Activated T-cell treated with anti-CD3 and anti-CD28 coated beads, Interleukin-2, amount 50 U/mL, for 72 hours (primary cell): ENCODE measurements at regions not wholly inside any gene's neighbourhood (a gene's known extent, or its start where the extent isn't known, plus 50 kb on each side); places are given as distances from the start of the nearest gene placed in this dataset.

Experiments
- ATAC-seq, 2 donors: fragments of 150-1000 bp; cut with Tn5 transposase; replicated peaks in 1 of 2; 2 replicates each; pipeline ENCODE4 v1.10.0; 2021; ENCODE audit warnings: moderate library complexity in 2 of 2, mild to moderate bottlenecking in 1 of 2
- DNase-seq, 2 donors: peaks; one replicate each; pipeline ENCODE4 v3.0.0; 2021 to 2022; ENCODE audit warnings: mixed read lengths in 1 of 2
- H3K27ac Mint-ChIP-seq: one replicate; pipeline ENCODE4 v1.8.0; 2022; ENCODE audit warnings: mild to moderate bottlenecking, moderate library complexity, mixed read lengths
- H3K27me3 Mint-ChIP-seq: one replicate; pipeline ENCODE4 v1.8.0; 2022; ENCODE audit warnings: low read depth, mixed read lengths
- H3K36me3 Mint-ChIP-seq, 2 donors: one replicate each; pipeline ENCODE4 v1.8.0; 2022; ENCODE audit warnings: mixed read lengths in 2 of 2, mild to moderate bottlenecking in 1 of 2; ENCODE audit not compliant: insufficient read depth in 2 of 2
- H3K4me1 Mint-ChIP-seq: one replicate; pipeline ENCODE4 v1.8.0; 2022; ENCODE audit warnings: low read depth, mixed read lengths
- H3K4me3 Mint-ChIP-seq, 2 donors: one replicate each; pipeline ENCODE4 v1.8.0; 2022; ENCODE audit warnings: mild to moderate bottlenecking in 2 of 2, mixed read lengths in 2 of 2, moderate library complexity in 2 of 2
- H3K9me3 Mint-ChIP-seq, 2 donors: one replicate each; pipeline ENCODE4 v1.8.0; 2022; ENCODE audit warnings: mixed read lengths in 2 of 2

DNA sequence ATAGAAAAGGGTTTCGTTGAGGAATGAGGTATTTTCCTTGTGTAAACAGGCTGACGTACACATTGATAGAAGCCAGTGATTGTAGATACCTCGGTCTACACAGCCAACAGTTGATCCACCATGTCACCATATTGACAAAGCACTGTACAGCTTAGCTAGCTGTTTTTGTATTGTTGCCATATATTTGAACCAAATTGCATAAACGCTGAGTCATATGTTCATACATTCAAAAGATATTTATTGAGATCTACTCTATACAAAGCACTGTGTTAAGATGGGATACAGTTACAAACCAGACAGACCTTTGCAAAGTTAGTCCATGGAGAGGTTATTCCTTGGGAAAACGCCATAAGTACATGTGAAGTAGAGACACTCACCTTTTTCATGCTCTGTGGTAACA is 132.4 kb upstream of the ATP1B1 start:
- DNase-seq (no peak), ATAC-seq (no peak)
- Mint-ChIP-seq H3K4me3 (no peak overlapping the region), H3K27ac (no peak overlapping the region), H3K9me3 (peaks cover 2% of the 10 kb centered on the region in 2 donors), H3K36me3 (peaks cover 0 to 2% of the 10 kb centered on the region in 2 donors), H3K27me3 (peaks cover 5% of the 10 kb centered on the region), H3K4me1 (no peaks in the 10 kb centered on the region)

DNA sequence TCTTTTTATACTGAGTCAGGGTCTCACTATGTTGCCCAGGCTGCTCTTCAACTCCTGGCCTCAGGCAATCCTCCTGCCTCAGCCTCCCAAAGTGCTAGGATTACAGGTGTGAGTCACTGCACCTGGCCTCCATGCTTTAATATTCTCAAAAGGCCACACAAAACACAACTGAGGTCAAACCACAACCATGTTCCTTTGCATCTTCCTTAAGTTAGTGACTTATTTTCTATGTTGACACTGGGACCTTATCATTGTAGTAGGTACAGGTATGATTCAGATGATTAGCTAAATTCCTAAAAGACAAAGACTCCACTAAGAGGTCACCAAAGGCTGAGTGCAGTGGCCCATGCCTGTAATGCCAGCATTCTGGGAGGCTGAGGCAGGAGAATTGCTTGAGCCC is 131.9 kb upstream of the ATP1B1 start:
- Mint-ChIP-seq H3K27ac (no peak overlapping the region), H3K27me3 (peaks cover 5% of the 10 kb centered on the region), H3K36me3 (peaks cover 0 to 3% of the 10 kb centered on the region in 2 donors), H3K9me3 (peaks cover 2% of the 10 kb centered on the region in 2 donors), H3K4me1 (no peaks in the 10 kb centered on the region), H3K4me3 (no peak overlapping the region)
- no peak for ATAC-seq
- DNase-seq = no peak

DNA sequence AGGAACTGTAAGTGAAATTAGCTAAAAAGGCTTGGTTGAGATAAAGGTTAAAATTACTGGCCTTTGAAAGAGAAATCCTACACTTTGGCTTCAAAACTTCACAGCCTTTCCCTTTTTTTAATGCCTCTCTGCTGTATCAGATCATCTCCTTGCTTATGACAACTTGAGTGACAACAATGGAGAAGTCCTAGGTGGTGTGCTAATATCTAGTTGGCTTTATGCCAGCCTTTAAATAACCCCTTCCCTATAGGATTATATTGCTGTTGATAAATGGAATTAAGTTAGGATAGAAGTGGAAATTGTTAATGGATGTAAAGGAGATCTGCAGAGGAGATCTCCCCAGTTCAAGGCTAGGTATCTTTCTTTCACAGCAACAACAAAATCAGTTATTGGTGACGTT is 130.2 kb upstream of the ATP1B1 start:
- no peak for DNase-seq

DNA sequence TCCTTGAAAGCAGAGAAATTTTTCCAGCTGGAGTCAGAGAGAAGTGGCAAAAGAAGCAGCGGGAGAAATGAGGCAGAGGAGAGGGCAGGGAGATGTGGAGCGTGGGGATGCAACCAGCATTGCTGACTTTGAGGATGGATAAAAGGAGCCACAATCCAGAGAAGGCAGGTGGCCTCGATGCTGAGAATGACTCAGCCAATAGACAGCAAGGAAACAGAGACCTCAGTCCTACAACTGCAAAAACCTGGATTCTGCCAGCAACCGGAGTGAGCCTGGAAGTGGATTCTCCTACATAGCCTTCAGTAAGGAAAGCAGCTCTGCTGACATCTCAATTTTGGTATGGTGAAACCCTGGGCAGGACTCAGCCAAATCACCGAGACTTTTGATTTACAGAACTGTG is 128.9 kb upstream of the ATP1B1 start:
- no peak for ATAC-seq
- H3K4me1 Mint-ChIP-seq = no peaks in the 10 kb centered on the region
- no peak overlapping the region for H3K27ac Mint-ChIP-seq
- H3K36me3 Mint-ChIP-seq = peaks cover 0 to 3% of the 10 kb centered on the region in 2 donors
- H3K9me3 Mint-ChIP-seq = peaks cover 2% of the 10 kb centered on the region in 2 donors
- H3K4me3 Mint-ChIP-seq = no peak overlapping the region
- DNase-seq = no peak
- no peaks in the 10 kb centered on the region for H3K27me3 Mint-ChIP-seq

More for the DNA sequence above, 130.2 kb upstream of the ATP1B1 start:
- Mint-ChIP-seq H3K36me3 (peaks cover 0 to 3% of the 10 kb centered on the region in 2 donors), H3K27me3 (no peaks in the 10 kb centered on the region), H3K27ac (no peak overlapping the region), H3K9me3 (peaks cover 2% of the 10 kb centered on the region in 2 donors), H3K4me1 (no peaks in the 10 kb centered on the region), H3K4me3 (no peak overlapping the region)
- ATAC-seq = no peak

DNA sequence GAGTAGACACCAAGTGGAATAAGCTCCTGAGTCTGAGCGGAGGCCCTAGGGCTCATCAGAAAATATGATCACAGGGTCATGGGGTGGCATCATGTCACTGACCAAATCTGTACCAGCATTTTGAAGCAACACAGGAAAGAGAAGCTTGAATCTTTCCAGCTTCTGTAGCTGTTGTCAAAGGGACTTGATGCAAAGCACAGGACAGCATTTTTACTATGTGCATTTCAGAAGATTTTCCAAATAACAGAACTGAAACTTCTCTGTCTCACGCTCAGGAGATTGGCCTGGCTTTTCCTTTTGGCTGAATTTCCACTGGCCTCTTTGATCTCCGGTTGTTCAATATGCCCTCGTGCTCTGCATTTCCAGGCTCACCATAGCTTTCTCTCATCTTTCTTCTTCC is 127.2 kb upstream of the ATP1B1 start:
- peaks cover 2% of the 10 kb centered on the region in 2 donors for H3K9me3 Mint-ChIP-seq
- H3K27ac Mint-ChIP-seq = no peak overlapping the region
- DNase-seq = no peak

DNA sequence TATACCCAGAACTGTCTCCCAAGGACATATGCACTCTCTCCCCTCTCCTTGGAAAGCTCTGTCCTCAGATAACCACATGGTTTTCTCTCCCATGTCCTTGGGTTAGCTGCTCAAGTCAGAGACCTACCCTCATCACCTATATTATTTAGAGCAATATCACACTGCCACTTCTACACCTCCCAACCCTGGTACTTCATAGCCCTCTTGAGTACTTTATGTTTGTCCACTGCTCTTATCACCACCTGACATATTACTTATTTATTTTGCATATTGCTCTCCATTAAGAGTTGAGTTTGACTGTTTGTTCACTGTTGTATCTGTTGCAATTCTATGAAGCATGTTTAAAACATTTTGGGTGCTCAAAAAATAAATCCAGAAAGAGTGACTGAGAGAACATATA is 126.3 kb upstream of the ATP1B1 start:
- no peak overlapping the region for H3K4me3 Mint-ChIP-seq
- H3K4me1 Mint-ChIP-seq = no peaks in the 10 kb centered on the region
- no peaks in the 10 kb centered on the region for H3K27me3 Mint-ChIP-seq
- peaks cover 2% of the 10 kb centered on the region in 2 donors for H3K9me3 Mint-ChIP-seq
- no peak for ATAC-seq
- H3K36me3 Mint-ChIP-seq = peaks cover 0 to 3% of the 10 kb centered on the region in 2 donors
- DNase-seq = no peak
- peak overlapping the region; percentile 7 for H3K27ac Mint-ChIP-seq

More for the DNA sequence above, 127.2 kb upstream of the ATP1B1 start:
- no peak for ATAC-seq
- Mint-ChIP-seq H3K36me3 (peaks cover 0 to 3% of the 10 kb centered on the region in 2 donors), H3K27me3 (no peaks in the 10 kb centered on the region), H3K4me1 (no peaks in the 10 kb centered on the region), H3K4me3 (no peak overlapping the region)

DNA sequence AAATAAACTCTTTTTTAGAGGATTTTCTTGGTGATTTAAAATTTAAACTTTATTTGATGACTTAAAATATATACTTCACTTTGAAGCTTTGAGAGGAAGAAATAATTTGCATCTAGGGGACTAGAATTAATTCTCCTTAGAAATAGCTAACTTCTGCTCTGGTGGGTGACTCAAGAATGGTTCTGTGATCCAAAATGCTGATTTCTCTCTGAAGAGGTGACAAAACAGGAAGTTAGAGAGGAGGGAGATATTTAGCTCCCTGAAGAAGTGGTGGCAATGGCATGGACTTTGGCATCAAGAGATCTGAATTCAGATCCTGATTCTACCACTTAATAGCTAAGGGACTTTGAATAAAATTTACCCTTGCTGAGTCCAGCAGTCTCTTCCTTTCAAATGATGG is 125.8 kb upstream of the ATP1B1 start:
- H3K9me3 Mint-ChIP-seq = peaks cover 2% of the 10 kb centered on the region in 2 donors
- ATAC-seq (no peak), DNase-seq (no peak)
- no peak overlapping the region for H3K4me3 Mint-ChIP-seq
- H3K27ac Mint-ChIP-seq = peak overlapping the region; percentile 7
- H3K27me3 Mint-ChIP-seq = no peaks in the 10 kb centered on the region
- peaks cover 0 to 3% of the 10 kb centered on the region in 2 donors for H3K36me3 Mint-ChIP-seq
- H3K4me1 Mint-ChIP-seq = no peaks in the 10 kb centered on the region

DNA sequence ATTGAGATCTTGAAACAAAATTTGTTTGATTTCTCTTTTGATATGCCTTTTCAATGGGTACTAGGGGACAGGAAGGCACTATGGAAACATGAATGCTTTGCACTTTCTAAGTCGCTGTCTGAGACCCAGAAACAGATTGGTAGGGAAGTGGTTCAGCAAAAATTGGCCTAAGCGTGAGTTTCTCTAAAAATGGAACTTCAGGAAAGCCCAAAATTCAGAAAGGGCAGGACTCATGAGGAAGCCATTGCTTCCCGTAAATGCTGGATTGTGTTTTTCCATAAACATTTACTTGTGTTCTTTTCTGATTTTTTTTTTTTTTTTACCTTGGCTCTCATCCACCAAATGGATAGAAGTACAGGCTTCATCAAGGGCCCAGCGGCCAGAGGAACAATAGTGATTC is 123.7 kb upstream of the ATP1B1 start:
- Mint-ChIP-seq H3K4me1 (no peaks in the 10 kb centered on the region), H3K9me3 (peaks cover 2% of the 10 kb centered on the region in 2 donors), H3K27me3 (no peaks in the 10 kb centered on the region), H3K27ac (no peak overlapping the region), H3K4me3 (no peak overlapping the region), H3K36me3 (peaks cover 0 to 3% of the 10 kb centered on the region in 2 donors)
- no peak for DNase-seq
- no peak for ATAC-seq

DNA sequence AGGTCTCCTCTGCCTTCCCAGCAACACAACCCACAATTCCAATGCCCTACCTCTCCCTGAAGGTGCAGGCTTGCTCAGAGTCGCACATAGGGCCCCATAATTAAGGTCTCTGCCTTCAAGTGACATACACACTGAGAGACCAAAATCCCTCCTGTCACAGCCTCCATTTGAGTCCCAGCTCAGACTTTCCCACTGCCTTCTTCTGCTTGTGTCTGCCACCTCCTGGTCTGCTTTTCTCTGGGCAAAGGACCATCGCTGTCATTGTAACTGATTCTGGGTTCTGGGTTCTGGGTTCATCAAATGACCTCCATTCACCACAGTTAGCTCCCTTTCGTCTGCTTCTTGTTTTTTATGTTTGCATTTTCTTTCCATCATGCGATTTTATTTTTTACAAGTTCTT is 119.2 kb upstream of the ATP1B1 start:
- no peak for ATAC-seq
- Mint-ChIP-seq H3K27ac (no peak overlapping the region), H3K27me3 (peaks cover 6% of the 10 kb centered on the region), H3K4me3 (no peak overlapping the region), H3K9me3 (peaks cover 3% of the 10 kb centered on the region in 2 donors), H3K4me1 (peaks cover 15% of the 10 kb centered on the region), H3K36me3 (no peaks in the 10 kb centered on the region)
- no peak for DNase-seq

DNA sequence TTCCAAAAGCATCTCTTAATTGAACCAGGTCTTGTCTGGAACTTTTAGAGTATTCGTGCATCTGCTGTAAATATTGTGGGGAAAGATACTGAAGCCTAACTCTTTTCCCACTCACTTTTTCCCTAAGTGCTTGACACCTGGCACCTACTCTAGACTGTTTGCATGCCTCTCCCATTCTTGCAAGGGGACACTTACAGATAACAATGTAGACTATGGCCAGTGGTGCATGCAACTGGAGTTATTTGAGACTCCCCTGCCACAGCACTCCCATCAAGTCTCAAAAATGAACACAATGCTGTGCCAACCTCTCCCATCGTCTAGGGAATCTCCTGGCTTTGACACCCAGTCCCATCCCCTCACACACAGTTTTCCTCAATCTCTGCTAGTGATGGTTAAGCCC is 118.6 kb upstream of the ATP1B1 start:
- DNase-seq (no peak), ATAC-seq (no peak)
- H3K27ac Mint-ChIP-seq = no peak overlapping the region
- H3K4me3 Mint-ChIP-seq = no peak overlapping the region
- H3K27me3 Mint-ChIP-seq = peaks cover 6% of the 10 kb centered on the region
- H3K4me1 Mint-ChIP-seq = peaks cover 17% of the 10 kb centered on the region
- H3K9me3 Mint-ChIP-seq = peaks cover 3% of the 10 kb centered on the region in 2 donors
- H3K36me3 Mint-ChIP-seq = no peaks in the 10 kb centered on the region

DNA sequence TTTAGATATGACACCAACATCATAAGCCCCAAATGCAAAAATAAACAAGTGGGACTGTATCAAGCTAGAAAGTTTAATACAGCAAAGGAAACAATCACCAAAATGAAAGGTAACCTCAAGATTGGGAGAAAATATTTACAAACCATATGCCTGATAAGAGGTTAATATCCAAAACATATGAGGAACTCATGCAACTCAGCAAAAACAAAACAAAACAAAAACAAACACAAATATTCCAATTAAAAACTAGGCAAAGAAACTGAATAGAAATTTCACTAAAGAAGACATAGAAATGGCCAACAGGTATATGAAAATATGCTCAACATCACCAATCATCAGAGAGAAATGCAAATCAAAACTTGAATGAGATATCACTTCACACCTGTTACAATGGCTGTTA is 116.5 kb upstream of the ATP1B1 start:
- no peak overlapping the region for H3K4me3 Mint-ChIP-seq
- H3K4me1 Mint-ChIP-seq = peaks cover 22% of the 10 kb centered on the region
- ATAC-seq = no peak

DNA sequence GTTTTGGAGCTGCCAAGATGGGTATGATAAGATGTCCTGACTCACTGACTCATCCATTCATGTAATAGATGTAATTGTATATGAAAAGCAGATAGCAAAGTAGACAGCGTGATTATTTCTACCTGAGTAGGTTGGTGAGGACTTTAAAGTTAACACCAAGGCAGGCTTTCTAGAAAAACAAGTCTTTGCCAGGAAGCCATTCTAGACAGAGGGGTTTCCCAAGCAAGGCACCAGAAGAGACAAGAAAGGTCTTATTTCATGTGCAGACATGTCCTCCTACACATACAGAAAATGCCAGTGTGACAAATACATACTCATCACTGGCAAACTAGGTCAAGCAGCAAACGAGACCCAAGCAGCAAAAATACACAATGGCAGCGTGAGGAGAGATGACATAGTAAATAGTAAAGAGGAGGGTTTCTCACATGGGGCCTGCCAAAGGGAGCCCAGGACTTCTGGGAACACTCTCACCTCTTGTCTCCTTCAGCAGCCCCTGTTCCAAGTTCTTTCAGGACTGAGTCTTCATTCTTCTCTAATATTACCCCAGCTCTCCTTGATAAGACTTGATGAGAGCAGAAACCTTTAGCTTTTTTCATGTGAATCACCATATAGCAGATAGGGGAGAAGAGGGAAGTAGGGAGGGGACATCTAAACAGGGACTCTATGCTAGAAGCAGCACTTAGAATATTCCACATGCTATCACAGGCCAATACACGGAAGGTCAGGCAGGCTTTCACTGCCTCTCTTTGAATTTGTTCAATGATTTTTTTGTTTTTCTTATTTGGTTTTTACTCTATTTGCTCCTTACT is 114.6 kb upstream of the ATP1B1 start:
- DNase-seq (peak; percentile 32 to 35), ATAC-seq (peak; percentile 94 to 98)
- peak overlapping the region; percentile 45 to 61 for H3K4me3 Mint-ChIP-seq
- peaks cover 2 to 5% of the 10 kb centered on the region in 2 donors for H3K36me3 Mint-ChIP-seq
- H3K9me3 Mint-ChIP-seq = peaks cover 5 to 7% of the 10 kb centered on the region in 2 donors
- H3K27ac Mint-ChIP-seq = peak overlapping the region; percentile 88
- H3K27me3 Mint-ChIP-seq = peaks cover 6% of the 10 kb centered on the region
- H3K4me1 Mint-ChIP-seq = peaks cover 22% of the 10 kb centered on the region

More for the DNA sequence above, 116.5 kb upstream of the ATP1B1 start:
- Mint-ChIP-seq H3K27me3 (peaks cover 6% of the 10 kb centered on the region), H3K36me3 (peaks cover 2 to 5% of the 10 kb centered on the region in 2 donors), H3K9me3 (peaks cover 3 to 5% of the 10 kb centered on the region in 2 donors), H3K27ac (no peak overlapping the region)
- no peak for DNase-seq

DNA sequence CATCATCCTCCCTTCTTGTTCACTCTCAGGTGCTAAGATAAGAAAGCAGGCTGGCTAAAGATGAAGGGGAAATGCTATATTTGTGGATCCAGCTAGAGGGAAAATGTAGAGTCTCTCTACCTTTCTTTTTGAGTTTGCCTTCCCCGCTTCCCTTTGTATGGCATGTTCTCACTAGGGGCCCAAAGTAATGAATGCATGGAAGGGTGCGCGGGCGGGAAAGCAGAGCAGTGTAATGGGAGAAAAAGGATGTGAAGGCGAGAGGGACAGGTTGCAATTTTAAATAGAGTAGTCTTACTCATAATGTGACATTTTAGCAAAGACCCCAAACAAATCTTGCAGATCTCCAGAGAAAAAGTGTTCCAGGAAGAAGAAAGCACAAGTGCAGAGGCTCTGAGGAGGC is 105.1 kb upstream of the ATP1B1 start:
- Mint-ChIP-seq H3K27me3 (no peaks in the 10 kb centered on the region), H3K4me1 (no peaks in the 10 kb centered on the region), H3K36me3 (no peaks in the 10 kb centered on the region), H3K9me3 (peaks cover 0 to 3% of the 10 kb centered on the region in 2 donors), H3K27ac (no peak overlapping the region), H3K4me3 (no peak overlapping the region)
- ATAC-seq (no peak), DNase-seq (no peak)
